Naive B cell (primary cell): ENCODE measurements at regions not wholly inside any gene's neighbourhood (a gene's known extent, or its start where the extent isn't known, plus 50 kb on each side); places are given as distances from the start of the nearest gene placed in this dataset.
"Not testable (repeated sequence)": the region's sequence is repeated elsewhere in the genome, so short reads cannot be mapped to it uniquely, and the experiment has no call there.

ENCODE experiments used
- ATAC-seq, 2 donors: fragments of 150-1000 bp; cut with Tn5 transposase; 2 replicates each; pipeline ENCODE4 v1.10.0; 2021; ENCODE audit warnings: low read depth in 2 of 2, mild to moderate bottlenecking in 2 of 2, moderate library complexity in 2 of 2
- DNase-seq: peaks from one replicate; pipeline ENCODE4 v3.0.0; 2022
- H3K27ac Mint-ChIP-seq, 6 donors: one replicate each; pipeline ENCODE4 v1.8.0; 2020 to 2022; ENCODE audit warnings: mild to moderate bottlenecking in 6 of 6, mixed read lengths in 6 of 6, moderate library complexity in 5 of 6, inconsistent platforms in 2 of 6
- H3K27me3 Mint-ChIP-seq, 3 donors: one replicate each; pipeline ENCODE4 v1.8.0; 2021 to 2022; ENCODE audit warnings: mixed read lengths in 3 of 3, mild to moderate bottlenecking in 1 of 3
- H3K36me3 Mint-ChIP-seq, 2 donors: one replicate each; pipeline ENCODE4 v1.8.0; 2020 to 2022; ENCODE audit warnings: mixed read lengths in 2 of 2, inconsistent platforms in 1 of 2, mild to moderate bottlenecking in 1 of 2
- H3K4me1 Mint-ChIP-seq, 3 donors: one replicate each; pipeline ENCODE4 v1.8.0; 2020 to 2022; ENCODE audit warnings: mixed read lengths in 3 of 3, inconsistent platforms in 1 of 3, mild to moderate bottlenecking in 1 of 3, moderate library complexity in 1 of 3
- H3K4me3 Mint-ChIP-seq, 8 donors: one replicate each; pipeline ENCODE4 v1.8.0; 2020 to 2022; ENCODE audit warnings: mild to moderate bottlenecking in 8 of 8, mixed read lengths in 8 of 8, moderate library complexity in 8 of 8, inconsistent platforms in 2 of 8
- H3K9me3 Mint-ChIP-seq, 7 donors: one replicate each; pipeline ENCODE4 v1.8.0; 2020 to 2022; ENCODE audit warnings: mixed read lengths in 7 of 7, mild to moderate bottlenecking in 5 of 7, inconsistent platforms in 2 of 7, moderate library complexity in 1 of 7

DNA sequence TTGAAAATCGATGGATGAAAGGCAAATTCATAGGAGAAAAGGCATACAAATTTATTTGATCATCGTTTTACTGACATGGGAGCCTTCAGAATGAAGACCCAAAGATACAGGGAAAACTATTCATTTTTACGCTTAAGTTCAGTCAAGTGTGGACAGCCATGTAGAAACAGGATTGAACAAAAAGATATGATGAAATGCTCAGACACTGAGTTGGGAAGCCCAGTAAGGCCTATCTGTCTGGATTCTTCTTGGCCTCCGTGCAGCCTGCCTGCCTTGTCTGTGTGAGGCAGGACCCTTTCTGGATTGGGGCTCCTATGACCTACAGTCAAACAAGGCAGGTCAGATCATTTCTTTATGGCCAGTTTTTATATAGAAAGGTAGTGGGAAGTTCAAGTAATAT lies 203.8 kb upstream of the MYL2 start:
- peak overlapping the region in 1 of 6 donors; percentile 68 for H3K27ac Mint-ChIP-seq
- H3K4me1 Mint-ChIP-seq, result no peaks in the 10 kb centered on the region
- DNase-seq, result no peak
- peaks cover 0 to 4% of the 10 kb centered on the region in 2 donors for H3K36me3 Mint-ChIP-seq
- ATAC-seq, result no peak
- no peak overlapping the region for H3K4me3 Mint-ChIP-seq
- peaks cover 0 to 2% (median 0%) of the 10 kb centered on the region in 7 donors for H3K9me3 Mint-ChIP-seq
- H3K27me3 Mint-ChIP-seq, result peaks cover 0 to 27% (median 18%) of the 10 kb centered on the region in 3 donors

DNA sequence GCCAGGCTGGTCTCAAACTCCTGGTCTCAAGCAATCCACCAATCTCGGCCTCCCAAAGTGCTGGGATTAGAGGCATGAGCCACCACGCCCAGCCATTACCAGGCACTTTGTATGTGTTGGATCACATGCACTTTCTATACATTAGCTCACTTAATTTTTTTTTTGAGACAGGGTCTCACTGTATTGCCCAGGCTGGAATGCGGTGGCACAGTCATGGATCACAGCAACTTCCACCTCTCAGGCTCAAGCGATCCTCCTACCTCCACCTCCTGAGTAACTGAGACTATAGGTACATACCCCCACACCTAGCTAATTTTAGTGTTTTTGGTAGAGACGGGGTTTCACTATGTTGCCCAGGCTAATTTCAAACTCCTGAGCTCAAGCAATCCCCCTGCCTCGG lies 203.0 kb upstream of the MYL2 start:
- ATAC-seq (no peak), DNase-seq (no peak)
- Mint-ChIP-seq H3K27me3 (peaks cover 0 to 30% (median 18%) of the 10 kb centered on the region in 3 donors), H3K9me3 (peaks cover 0 to 2% (median 0%) of the 10 kb centered on the region in 7 donors), H3K27ac (no peak overlapping the region), H3K36me3 (peaks cover 0 to 4% of the 10 kb centered on the region in 2 donors), H3K4me3 (no peak overlapping the region), H3K4me1 (no peaks in the 10 kb centered on the region)

- H3K4me3 Mint-ChIP-seq, result no peak overlapping the region
- peaks cover 0 to 4% of the 10 kb centered on the region in 2 donors for H3K36me3 Mint-ChIP-seq
- H3K9me3 Mint-ChIP-seq, result peaks cover 0 to 3% (median 0%) of the 10 kb centered on the region in 7 donors
- H3K27ac Mint-ChIP-seq, result no peak overlapping the region
- no peak for ATAC-seq
- peaks cover 3 to 35% (median 18%) of the 10 kb centered on the region in 3 donors for H3K27me3 Mint-ChIP-seq
- DNase-seq, result no peak
- H3K4me1 Mint-ChIP-seq, result no peaks in the 10 kb centered on the region
These were observed 202.1 kb upstream of the MYL2 start for GRCh38 chr12:111122458-111122878.

DNA sequence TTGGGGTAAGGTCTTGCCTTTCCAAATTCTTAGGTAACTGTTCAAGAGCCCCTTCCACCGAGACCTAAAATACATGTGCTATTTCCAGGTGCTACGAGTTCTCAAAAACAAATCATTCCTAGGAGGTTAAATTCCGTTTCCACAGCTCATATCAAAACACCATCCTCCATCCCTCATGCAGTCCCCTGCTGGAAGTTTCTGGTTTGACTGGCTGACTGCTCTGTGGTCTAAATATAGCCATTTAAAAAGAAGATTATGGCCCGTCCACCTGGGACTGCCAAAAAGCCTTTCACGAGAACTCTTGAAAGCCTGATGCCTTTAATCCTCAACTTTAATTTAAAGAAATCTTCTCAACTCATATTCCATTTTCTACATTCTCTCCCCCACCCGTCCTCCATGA lies 201.5 kb upstream of the MYL2 start:
- H3K36me3 Mint-ChIP-seq, result peaks cover 0 to 4% of the 10 kb centered on the region in 2 donors
- H3K4me3 Mint-ChIP-seq, result no peak overlapping the region
- ATAC-seq (no peak), DNase-seq (no peak)
- no peak overlapping the region for H3K27ac Mint-ChIP-seq
- peaks cover 7 to 41% (median 18%) of the 10 kb centered on the region in 3 donors for H3K27me3 Mint-ChIP-seq
- H3K9me3 Mint-ChIP-seq, result peaks cover 0 to 9% (median 0%) of the 10 kb centered on the region in 7 donors
- H3K4me1 Mint-ChIP-seq, result no peaks in the 10 kb centered on the region

DNA sequence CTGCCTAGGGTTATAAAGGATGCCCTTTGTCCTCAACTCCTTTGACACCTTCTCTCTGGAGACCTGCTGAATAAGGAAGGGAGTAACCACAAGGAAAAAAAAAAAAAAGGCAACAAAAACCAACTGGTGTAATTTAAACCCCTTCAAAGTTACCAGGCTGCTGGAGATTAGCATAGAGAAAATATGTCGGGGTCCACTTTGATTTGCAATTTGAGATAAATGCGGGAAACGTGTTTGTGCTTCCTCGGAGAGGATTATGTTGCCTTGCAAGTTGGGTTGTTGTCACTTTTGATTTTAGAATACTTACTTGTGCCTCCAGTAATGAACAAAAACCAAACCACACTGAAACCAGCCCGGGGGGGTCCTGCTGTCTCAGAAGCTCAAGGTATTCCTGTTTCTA lies 200.2 kb upstream of the MYL2 start:
- H3K27me3 Mint-ChIP-seq, result peaks cover 7 to 41% (median 21%) of the 10 kb centered on the region in 3 donors
- H3K9me3 Mint-ChIP-seq, result peaks cover 0 to 9% (median 0%) of the 10 kb centered on the region in 7 donors
- no peak overlapping the region for H3K4me3 Mint-ChIP-seq
- peaks cover 0 to 2% of the 10 kb centered on the region in 2 donors for H3K36me3 Mint-ChIP-seq
- H3K4me1 Mint-ChIP-seq, result no peaks in the 10 kb centered on the region
- no peak overlapping the region for H3K27ac Mint-ChIP-seq
- ATAC-seq (no peak), DNase-seq (no peak)

DNA sequence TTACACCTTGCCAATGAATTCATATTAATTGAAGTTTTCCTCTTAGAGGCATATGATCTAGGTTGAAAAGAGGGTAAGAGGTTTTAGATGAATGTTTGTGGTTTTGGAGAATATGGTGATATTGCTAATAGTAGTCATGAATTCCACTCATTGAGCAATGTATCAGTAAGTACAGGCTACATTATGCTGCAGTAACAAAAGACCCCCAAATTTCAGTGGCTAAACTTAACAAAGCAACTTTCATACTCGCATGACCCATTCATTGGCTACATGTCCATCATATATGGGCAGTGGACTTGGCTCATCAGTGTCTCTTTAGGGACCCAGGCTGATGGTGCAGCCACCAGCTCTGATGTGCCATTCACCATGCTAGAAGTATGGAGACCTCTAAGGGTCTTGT lies 196.6 kb upstream of the MYL2 start:
- no peak for DNase-seq
- peaks cover 14 to 24% (median 18%) of the 10 kb centered on the region in 3 donors for H3K27me3 Mint-ChIP-seq
- H3K36me3 Mint-ChIP-seq, result no peaks in the 10 kb centered on the region
- no peak overlapping the region for H3K27ac Mint-ChIP-seq
- H3K4me3 Mint-ChIP-seq, result no peak overlapping the region
- H3K9me3 Mint-ChIP-seq, result peaks cover 0 to 9% (median 0%) of the 10 kb centered on the region in 7 donors
- H3K4me1 Mint-ChIP-seq, result peaks cover under 1 to 7% (median 2%) of the 10 kb centered on the region in 3 donors
- ATAC-seq, result no peak

- not testable (repeated sequence) for DNase-seq, H3K9me3 Mint-ChIP-seq, H3K27ac Mint-ChIP-seq, H3K4me3 Mint-ChIP-seq, H3K36me3 Mint-ChIP-seq, ATAC-seq
- Mint-ChIP-seq H3K27me3 (peaks cover 8 to 15% (median 10%) of the 10 kb centered on the region in 3 donors), H3K4me1 (peaks cover 4 to 12% (median 6%) of the 10 kb centered on the region in 3 donors)
These were observed 192.9 kb upstream of the MYL2 start for GRCh38 chr12:111113313-111113712.

- Mint-ChIP-seq H3K27ac (peak overlapping the region in 2 of 6 donors; percentile 12 to 54), H3K4me1 (peaks cover 4 to 12% (median 6%) of the 10 kb centered on the region in 3 donors), H3K36me3 (no peaks in the 10 kb centered on the region), H3K4me3 (no peak overlapping the region), H3K9me3 (peaks cover 0 to 7% (median 2%) of the 10 kb centered on the region in 7 donors), H3K27me3 (peaks cover 6 to 15% (median 13%) of the 10 kb centered on the region in 3 donors)
- DNase-seq, result no peak
- no peak for ATAC-seq
These were observed 192.1 kb upstream of the MYL2 start for GRCh38 chr12:111112311-111113098.

- Mint-ChIP-seq H3K27ac (no peak overlapping the region), H3K4me1 (peaks cover 4 to 12% (median 6%) of the 10 kb centered on the region in 3 donors), H3K4me3 (peak overlapping the region in 1 of 8 donors; percentile 45), H3K9me3 (peaks cover 0 to 6% (median 0%) of the 10 kb centered on the region in 7 donors), H3K36me3 (no peaks in the 10 kb centered on the region), H3K27me3 (peaks cover 0 to 13% (median 12%) of the 10 kb centered on the region in 3 donors)
- ATAC-seq (no peak), DNase-seq (no peak)
These were observed 191.3 kb upstream of the MYL2 start for GRCh38 chr12:111111681-111112080.

DNA sequence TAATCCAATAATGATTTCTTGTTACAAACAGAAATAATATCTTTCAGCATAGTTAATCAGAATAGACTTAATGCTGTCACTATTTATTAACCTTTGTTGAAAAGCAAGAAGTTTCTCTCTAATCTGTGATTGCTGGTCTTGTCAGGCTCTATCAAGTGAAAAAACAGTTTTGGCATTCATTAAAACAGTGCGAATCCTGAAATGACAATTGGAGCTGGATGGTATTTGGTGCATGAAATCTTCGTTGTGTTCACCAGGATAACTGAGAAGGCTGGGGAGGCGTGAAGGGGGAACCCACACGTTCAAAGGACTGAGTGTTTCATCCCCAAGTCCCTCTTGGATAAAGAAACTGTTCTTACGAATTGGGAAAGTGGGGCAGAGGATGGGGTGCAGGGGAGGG lies 190.2 kb upstream of the MYL2 start:
- DNase-seq (no peak), ATAC-seq (no peak)
- Mint-ChIP-seq H3K36me3 (no peaks in the 10 kb centered on the region), H3K9me3 (peaks cover 0 to 6% (median 0%) of the 10 kb centered on the region in 7 donors), H3K4me1 (peaks cover 4 to 12% (median 6%) of the 10 kb centered on the region in 3 donors), H3K27ac (peak overlapping the region in 1 of 6 donors; percentile 49), H3K4me3 (no peak overlapping the region), H3K27me3 (peaks cover 0 to 15% (median 10%) of the 10 kb centered on the region in 3 donors)

- peaks cover 0 to 6% of the 10 kb centered on the region in 2 donors for H3K36me3 Mint-ChIP-seq
- DNase-seq (no peak), ATAC-seq (no peak)
- no peak overlapping the region for H3K4me3 Mint-ChIP-seq
- peaks cover 0 to 6% (median 3%) of the 10 kb centered on the region in 7 donors for H3K9me3 Mint-ChIP-seq
- peaks cover 4 to 12% (median 6%) of the 10 kb centered on the region in 3 donors for H3K4me1 Mint-ChIP-seq
- peak overlapping the region in 1 of 6 donors; percentile 63 for H3K27ac Mint-ChIP-seq
- peaks cover 0 to 13% (median 12%) of the 10 kb centered on the region in 3 donors for H3K27me3 Mint-ChIP-seq
These were observed 188.3 kb upstream of the MYL2 start for GRCh38 chr12:111108726-111109125.

- H3K27me3 Mint-ChIP-seq, result peaks cover 0 to 15% (median 12%) of the 10 kb centered on the region in 3 donors
- peaks cover 0 to 6% (median 3%) of the 10 kb centered on the region in 7 donors for H3K9me3 Mint-ChIP-seq
- H3K36me3 Mint-ChIP-seq, result peaks cover 0 to 8% of the 10 kb centered on the region in 2 donors
- ATAC-seq, result no peak
- H3K27ac Mint-ChIP-seq, result no peak overlapping the region
- peaks cover 4 to 11% (median 6%) of the 10 kb centered on the region in 3 donors for H3K4me1 Mint-ChIP-seq
- H3K4me3 Mint-ChIP-seq, result no peak overlapping the region
- DNase-seq, result no peak
These were observed 187.2 kb upstream of the MYL2 start for GRCh38 chr12:111107392-111108178.

DNA sequence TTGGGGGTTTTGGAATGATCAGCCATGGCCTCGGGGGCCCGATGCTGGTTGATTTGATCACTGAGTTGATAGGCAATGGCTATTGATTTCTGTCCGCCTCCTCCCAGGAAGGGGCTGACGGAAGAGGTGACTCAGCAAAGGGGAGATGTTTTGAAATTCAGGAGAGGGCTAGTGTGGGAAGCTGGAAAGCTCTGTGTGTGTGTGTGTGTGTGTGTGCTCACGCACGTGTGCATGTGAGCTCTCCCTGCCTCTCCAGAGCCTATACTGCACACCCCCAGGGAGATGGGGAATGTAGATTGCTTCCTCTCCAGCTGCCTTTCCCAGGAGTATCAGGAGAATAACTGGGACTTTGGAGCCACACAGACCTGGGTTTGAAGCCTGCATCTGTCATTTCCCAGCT lies 184.9 kb upstream of the MYL2 start:
- H3K4me3 Mint-ChIP-seq, result no peak overlapping the region
- DNase-seq (no peak), ATAC-seq (no peak)
- H3K4me1 Mint-ChIP-seq, result no peaks in the 10 kb centered on the region
- H3K9me3 Mint-ChIP-seq, result peaks cover 0 to 6% (median 3%) of the 10 kb centered on the region in 7 donors
- no peak overlapping the region for H3K27ac Mint-ChIP-seq
- peaks cover 0 to 15% (median 12%) of the 10 kb centered on the region in 3 donors for H3K27me3 Mint-ChIP-seq
- peaks cover 0 to 8% of the 10 kb centered on the region in 2 donors for H3K36me3 Mint-ChIP-seq
